A549 (cell line): ENCODE measurements at regions not wholly inside any gene's neighbourhood (a gene's known extent, or its start where the extent isn't known, plus 50 kb on each side); places are given as distances from the start of the nearest gene placed in this dataset.
A peak's percentile ranks its signal among the peaks of the same experiment; 100 is the strongest.

Experiments used
- ATAC-seq, 2 experiments: fragments of 200-7000 bp in 1 of 2; fragments of >200 bp in 1 of 2; cut with Nextera tagmentation in 1 of 2; cut with Tn5 transposase in 1 of 2; 3 replicates each; pipeline versions ENCODE4 v1.8.0 to v1.9.1; 2018 to 2020; ENCODE audit warnings: mild to moderate bottlenecking in 1 of 2, moderate library complexity in 1 of 2
- CTCF ChIA-PET: fragments of 300-600 bp; sonication (Branson Sonifier 250); formaldehyde crosslinking; extraction: SDS; loops from one replicate; lab custom pipeline; 2021; ENCODE audit warnings: antibody characterized with exemption, inconsistent platforms; lab: Yijun Ruan, JAX
- POLR2A ChIA-PET: fragments of 350-600 bp; formaldehyde crosslinking; extraction: SDS; loops from one replicate; lab custom pipeline; 2021; ENCODE audit warnings: antibody characterized with exemption, inconsistent platforms; lab: Yijun Ruan, JAX
- DNase-seq, 2 experiments: peaks; one replicate each; pipeline versions ENCODE4 v3.0.0 to v3.0.0-alpha.2; 2011 to 2016; ENCODE audit warnings: low read depth in 1 of 2, low spot score in 1 of 2
- FAIRE-seq: peaks from 2 replicates; lab custom pipeline; 2011; peaks lifted over from hg19 to GRCh38; lab: Jason Lieb, UNC
- H3K27ac ChIP-seq, 2 experiments: fragments of >200 bp; sonication (Bioruptor Twin); formaldehyde crosslinking; 3 replicates each; pipeline ENCODE4 v1.5.1; 2016 to 2017
- H3K4me1 ChIP-seq: fragments of >200 bp; sonication (Bioruptor Twin); formaldehyde crosslinking; 3 replicates; pipeline ENCODE4 v1.6.1; 2016
- H3K4me2 ChIP-seq: fragments of >200 bp; sonication (Bioruptor Twin); formaldehyde crosslinking; 3 replicates; pipeline ENCODE4 v1.6.1; 2016
- H3K4me3 ChIP-seq: fragments of >200 bp; sonication (Bioruptor Twin); formaldehyde crosslinking; 3 replicates; pipeline ENCODE4 v1.5.1; 2016
- H3K9me3 ChIP-seq: fragments of >200 bp; sonication (Bioruptor Twin); formaldehyde crosslinking; 3 replicates; pipeline ENCODE4 v1.6.1; 2016
- BCL3 ChIP-seq: fragments of >200 bp; sonication (Bioruptor Twin); formaldehyde crosslinking; IDR thresholded peaks from 3 replicates; pipeline ENCODE4 v1.6.1; 2016
- CBX2 ChIP-seq: fragments of 200-600 bp; sonication (generic); IDR thresholded peaks from 2 replicates; pipeline ENCODE4 v1.6.1; 2016; ENCODE audit warnings: low read depth, mild to moderate bottlenecking, borderline replicate concordance
- CHD2 ChIP-seq: fragments of 150-350 bp; IDR thresholded peaks from 2 replicates; pipeline ENCODE4 v1.6.1; 2014; ENCODE audit warnings: low read length; ENCODE audit not compliant: partially characterized antibody
- CHD4 ChIP-seq: fragments of 200-600 bp; sonication (generic); IDR thresholded peaks from 2 replicates; pipeline ENCODE4 v1.6.1; 2016; ENCODE audit warnings: antibody characterized with exemption, mild to moderate bottlenecking, borderline replicate concordance
- E2F6 ChIP-seq: IDR thresholded peaks from 2 replicates; pipeline ENCODE4 v1.6.1; 2012; ENCODE audit warnings: low read depth, borderline replicate concordance
- EHF ChIP-seq: fragments of 250-450 bp; sonication (Bioruptor Pico); IDR thresholded peaks from 2 replicates; pipeline ENCODE4 v1.5.0; 2020; ENCODE audit warnings: mild to moderate bottlenecking
- EHMT2 ChIP-seq: fragments of 200-600 bp; sonication (generic); IDR thresholded peaks from 2 replicates; pipeline ENCODE4 v1.6.1; 2016; ENCODE audit warnings: antibody characterized with exemption, low read depth, mild to moderate bottlenecking, moderate library complexity
- EP300 ChIP-seq, 2 experiments: fragments of >200 bp; sonication (Bioruptor Twin); formaldehyde crosslinking; IDR thresholded peaks; 2 replicates in 1 of 2; 3 replicates in 1 of 2; pipeline ENCODE4 v1.6.1; 2016 to 2017
- FOSB ChIP-seq: fragments of 250-450 bp; sonication (Bioruptor Pico); IDR thresholded peaks from 2 replicates; pipeline ENCODE4 v1.5.0; 2020; ENCODE audit warnings: mild to moderate bottlenecking, moderate library complexity
- HEYL ChIP-seq: fragments of 250-450 bp; sonication (Bioruptor Pico); IDR thresholded peaks from 2 replicates; pipeline ENCODE4 v1.8.0; 2021; ENCODE audit warnings: mild to moderate bottlenecking, moderate library complexity
- HOXB5 ChIP-seq: fragments of 250-450 bp; sonication (Bioruptor Pico); IDR thresholded peaks from 2 replicates; pipeline ENCODE4 v1.5.0; 2020; ENCODE audit warnings: mild to moderate bottlenecking, moderate library complexity
- JUNB ChIP-seq: fragments of >200 bp; sonication (Bioruptor Twin); formaldehyde crosslinking; IDR thresholded peaks from 2 replicates; pipeline ENCODE4 v1.6.1; 2016
- KDM5A ChIP-seq: fragments of 200-600 bp; sonication (generic); IDR thresholded peaks from 2 replicates; pipeline ENCODE4 v1.6.1; 2016; ENCODE audit warnings: antibody characterized with exemption, mild to moderate bottlenecking
- MAFK ChIP-seq: fragments of 450-650 bp; IDR thresholded peaks from 2 replicates; pipeline ENCODE4 v1.6.1; 2014; ENCODE audit not compliant: partially characterized antibody
- MAZ ChIP-seq: fragments of 150-350 bp; IDR thresholded peaks from 2 replicates; pipeline ENCODE4 v1.6.1; 2014; ENCODE audit warnings: antibody characterized with exemption, low read depth, low read length, borderline replicate concordance
- NFE2L2 ChIP-seq: fragments of 150-350 bp; conservative IDR thresholded peaks from 2 replicates; pipeline ENCODE4 v1.6.1; 2014; ENCODE audit warnings: low read length
- NPAS2 ChIP-seq: fragments of 250-450 bp; sonication (Bioruptor Pico); IDR thresholded peaks from 2 replicates; pipeline ENCODE4 v1.8.0; 2022; ENCODE audit warnings: mild to moderate bottlenecking, moderate library complexity, borderline replicate concordance
- PHF8 ChIP-seq: fragments of 200-600 bp; sonication (generic); IDR thresholded peaks from 2 replicates; pipeline ENCODE4 v1.6.1; 2016; ENCODE audit warnings: low read depth, mild to moderate bottlenecking, antibody characterized with exemption, moderate library complexity, borderline replicate concordance
- POLR2A ChIP-seq: IDR thresholded peaks from 2 replicates; pipeline ENCODE4 v1.6.1; 2012; ENCODE audit warnings: mild to moderate bottlenecking, low read length
- POLR2AphosphoS2 ChIP-seq: conservative IDR thresholded peaks from 2 replicates; pipeline ENCODE4 v1.6.1; 2012; ENCODE audit warnings: low read length, improper control_type of control experiment, inconsistent platforms
- RAD21 ChIP-seq, 2 experiments: fragments of >200 bp in 1 of 2; sonication (Bioruptor Twin) in 1 of 2; formaldehyde crosslinking in 1 of 2; IDR thresholded peaks in 1 of 2; conservative IDR thresholded peaks in 1 of 2; 2 replicates in 1 of 2; 3 replicates in 1 of 2; pipeline ENCODE4 v1.6.1; 2012 to 2018; ENCODE audit warnings: inconsistent platforms in 1 of 2
- RARB ChIP-seq: fragments of 250-450 bp; sonication (Bioruptor Pico); IDR thresholded peaks from 2 replicates; pipeline ENCODE4 v1.8.0; 2021; ENCODE audit warnings: mild to moderate bottlenecking, moderate library complexity
- SREBF2 ChIP-seq: fragments of 450-650 bp; IDR thresholded peaks from 2 replicates; pipeline ENCODE4 v1.6.1; 2014; ENCODE audit warnings: mild to moderate bottlenecking, moderate library complexity
- ZNF302 ChIP-seq: fragments of 250-450 bp; sonication (Bioruptor Pico); IDR thresholded peaks from 2 replicates; pipeline ENCODE4 v1.9.0; 2021; ENCODE audit warnings: inconsistent platforms, mild to moderate bottlenecking, moderate library complexity
- WGBS: methylation state at CpG from one replicate; pipeline ENCODE4 v1.1.6; 2017; ENCODE audit errors: missing lambda C conversion rate; 5-methylcytosine and 5-hydroxymethylcytosine counted together
- TF ChIP-seq, protein P1 (sequence below): fragments of 450-650 bp; IDR thresholded peaks from 2 replicates; pipeline ENCODE4 v1.6.1; 2014; ENCODE audit warnings: antibody characterized with exemption
- TF ChIP-seq, protein P2 (sequence below): fragments of 250-450 bp; sonication (Bioruptor Pico); IDR thresholded peaks from 2 replicates; pipeline ENCODE4 v1.5.0; 2020; ENCODE audit warnings: low read depth, mild to moderate bottlenecking, moderate library complexity
- TF ChIP-seq, protein P3 (sequence below): fragments of >200 bp; sonication (Bioruptor Twin); formaldehyde crosslinking; IDR thresholded peaks from 2 replicates; pipeline ENCODE4 v1.6.1; 2016

DNA sequence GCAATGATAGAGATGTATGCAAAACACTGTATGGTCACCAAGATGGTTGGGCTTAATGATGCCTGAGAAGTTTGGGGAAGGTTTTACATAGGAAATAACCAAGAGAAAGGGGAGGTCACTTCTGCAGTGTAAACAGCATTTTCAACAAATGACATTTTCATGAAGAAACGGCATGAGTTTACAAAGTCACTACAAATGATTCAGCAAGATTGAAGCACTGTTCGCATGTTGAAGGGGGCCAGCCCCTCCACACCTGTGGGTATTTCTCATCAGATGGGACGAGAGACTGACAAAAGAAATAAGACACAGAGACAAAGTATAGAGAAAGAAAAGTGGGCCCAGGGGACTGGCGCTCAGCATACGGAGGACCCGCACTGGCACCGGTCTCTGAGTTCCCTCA lies 234.1 kb upstream of the POGK start:
- no peak for DNase-seq
- Histone ChIP-seq H3K4me3 (no peak overlapping the region), H3K9me3 (no peaks in the 10 kb centered on the region), H3K27ac (no peak overlapping the region), H3K4me2 (no peak overlapping the region)
- POLR2A ChIA-PET, result no interaction called here
- 68% methylated on average over 7 of the region's 7 CpGs for WGBS
- no peak for ATAC-seq
- TF ChIP-seq, protein P1, sequence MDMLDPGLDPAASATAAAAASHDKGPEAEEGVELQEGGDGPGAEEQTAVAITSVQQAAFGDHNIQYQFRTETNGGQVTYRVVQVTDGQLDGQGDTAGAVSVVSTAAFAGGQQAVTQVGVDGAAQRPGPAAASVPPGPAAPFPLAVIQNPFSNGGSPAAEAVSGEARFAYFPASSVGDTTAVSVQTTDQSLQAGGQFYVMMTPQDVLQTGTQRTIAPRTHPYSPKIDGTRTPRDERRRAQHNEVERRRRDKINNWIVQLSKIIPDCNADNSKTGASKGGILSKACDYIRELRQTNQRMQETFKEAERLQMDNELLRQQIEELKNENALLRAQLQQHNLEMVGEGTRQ, result no peak
- TF ChIP-seq NFE2L2 (no peak), PHF8 (no peak), FOSB (CRISPR knock-in tag) (no peak), POLR2AphosphoS2 (no peak), MAFK (no peak), ZNF302 (no peak), CHD2 (no peak), EHF (CRISPR knock-in tag) (no peak), JUNB (no peak), RAD21 (conservative IDR thresholded peaks at IDR 0.05 in 1 of 2, IDR thresholded peaks at IDR 0.05 in 1 of 2) (no peak), CBX2 (no peak), EP300 (IDR thresholded peaks at IDR 0.05) (no peak), NPAS2 (CRISPR knock-in tag) (no peak), EHMT2 (no peak), CHD4 (no peak)
- TF ChIP-seq, protein P2, sequence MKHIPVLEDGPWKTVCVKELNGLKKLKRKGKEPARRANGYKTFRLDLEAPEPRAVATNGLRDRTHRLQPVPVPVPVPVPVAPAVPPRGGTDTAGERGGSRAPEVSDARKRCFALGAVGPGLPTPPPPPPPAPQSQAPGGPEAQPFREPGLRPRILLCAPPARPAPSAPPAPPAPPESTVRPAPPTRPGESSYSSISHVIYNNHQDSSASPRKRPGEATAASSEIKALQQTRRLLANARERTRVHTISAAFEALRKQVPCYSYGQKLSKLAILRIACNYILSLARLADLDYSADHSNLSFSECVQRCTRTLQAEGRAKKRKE, result no peak
- TF ChIP-seq, protein P3, sequence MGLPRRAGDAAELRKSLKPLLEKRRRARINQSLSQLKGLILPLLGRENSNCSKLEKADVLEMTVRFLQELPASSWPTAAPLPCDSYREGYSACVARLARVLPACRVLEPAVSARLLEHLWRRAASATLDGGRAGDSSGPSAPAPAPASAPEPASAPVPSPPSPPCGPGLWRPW, result no peak
- TF ChIP-seq, all 56 proteins: peak for 0
- no peaks in the 10 kb centered on the region for H3K4me1 ChIP-seq
- CTCF ChIA-PET, result no interaction called here
- FAIRE-seq, result no peak

GRCh38 chr1:166612886-166613285 lies 226.4 kb upstream of the POGK start:
- no peak for DNase-seq
- CTCF ChIA-PET, result no interaction called here
- POLR2A ChIA-PET, result no interaction called here
- no peak overlapping the region for H3K27ac ChIP-seq
- FAIRE-seq, result no peak
- no peak overlapping the region for H3K4me2 ChIP-seq
- H3K4me3 ChIP-seq, result no peak overlapping the region
- no peaks in the 10 kb centered on the region for H3K4me1 ChIP-seq
- no peaks in the 10 kb centered on the region for H3K9me3 ChIP-seq
- 0% methylated on average over 1 of the region's 1 CpG for WGBS
- ATAC-seq, result no peak
- TF ChIP-seq HOXB5 (CRISPR knock-in tag), result no peak
- TF ChIP-seq MAZ, result no peak
- TF ChIP-seq CHD4, result no peak
- no peak for TF ChIP-seq POLR2A

DNA sequence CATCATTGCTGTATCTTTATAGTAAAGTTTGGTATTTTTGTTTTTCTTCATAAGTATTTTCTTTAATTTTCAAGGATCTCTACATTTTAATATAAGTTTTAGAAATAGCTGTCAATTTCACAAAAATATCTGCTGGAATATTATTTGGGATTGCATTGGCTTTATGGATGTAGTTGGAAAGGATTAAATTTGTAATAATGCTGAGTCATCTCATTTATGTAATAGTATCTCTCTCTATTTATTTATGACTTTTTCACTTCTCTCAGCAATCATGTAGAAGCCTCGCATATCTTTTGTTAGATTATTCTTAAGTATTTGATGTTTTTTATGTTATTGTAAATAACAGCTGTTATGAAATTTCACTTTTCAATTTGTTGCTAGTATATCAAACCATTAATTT lies 223.1 kb upstream of the POGK start:
- FAIRE-seq (no peak), ATAC-seq (no peak), DNase-seq (no peak)
- no peak overlapping the region for H3K4me3 ChIP-seq
- H3K4me1 ChIP-seq, result no peaks in the 10 kb centered on the region
- no peak overlapping the region for H3K4me2 ChIP-seq
- ChIA-PET CTCF (no interaction called here), POLR2A (no interaction called here)
- WGBS, result 5% methylated on average over 1 of the region's 1 CpG
- H3K9me3 ChIP-seq, result no peaks in the 10 kb centered on the region
- TF ChIP-seq KDM5A (no peak), ZNF302 (no peak), BCL3 (no peak), E2F6 (no peak), MAFK (peak; percentile 97), HEYL (CRISPR knock-in tag) (no peak), NFE2L2 (peak; percentile 68), SREBF2 (no peak), EP300 (IDR thresholded peaks at IDR 0.05) (no peak), RARB (CRISPR knock-in tag) (no peak)
- no peak overlapping the region for H3K27ac ChIP-seq
